Body of pancreas (tissue), 4 donors: ENCODE measurements at regions not wholly inside any gene's neighbourhood (a gene's known extent, or its start where the extent isn't known, plus 50 kb on each side); places are given as distances from the start of the nearest gene placed in this dataset.
A peak's percentile ranks its signal among the peaks of the same experiment; 100 is the strongest.

Experiments
- ATAC-seq: fragments of 150-250 bp; one replicate; pipeline ENCODE4 v1.9.1; 2016
- DNase-seq, 4 donors: peaks; one replicate each; pipeline ENCODE4 v3.0.0-alpha.2; 2019
- H3K27ac ChIP-seq, 4 donors: fragments of 200-600 bp; sonication (generic); 1 replicate in 3 of 4; 2 replicates in 1 of 4; pipeline versions ENCODE4 v1.5.1 to v1.6.1; 2016 to 2019; ENCODE audit warnings: mild to moderate bottlenecking in 1 of 4, mixed read lengths in 1 of 4, moderate library complexity in 1 of 4
- H3K27me3 ChIP-seq, 2 donors: fragments of 200-600 bp; sonication (generic); one replicate each; pipeline ENCODE4 v1.6.0; 2016; ENCODE audit warnings: mild to moderate bottlenecking in 1 of 2
- H3K36me3 ChIP-seq, 2 donors: fragments of 200-600 bp; sonication (generic); replicated peaks in 1 of 2; 2 replicates each; pipeline ENCODE4 v1.5.1; 2016; ENCODE audit warnings: low read depth in 2 of 2; ENCODE audit not compliant: insufficient read depth in 1 of 2
- H3K4me1 ChIP-seq: fragments of 200-600 bp; sonication (generic); one replicate; pipeline ENCODE4 v1.6.0; 2016
- H3K4me3 ChIP-seq, 2 donors: fragments of 200-600 bp; sonication (generic); 1 replicate in 1 of 2; 2 replicates in 1 of 2; pipeline ENCODE4 v1.5.1; 2016 to 2019
- H3K9me3 ChIP-seq, 3 donors: fragments of 200-600 bp; sonication (generic); 1 replicate in 2 of 3; 2 replicates in 1 of 3; pipeline ENCODE4 v1.5.1; 2016
- CTCF ChIP-seq, 7 experiments: fragments of 450-650 bp in 4 of 7; fragments of 200-600 bp in 3 of 7; sonication (generic) in 3 of 7; IDR thresholded peaks; one replicate each; pipeline ENCODE4 v1.5.1; 2016 to 2019; ENCODE audit warnings: antibody characterized with exemption in 7 of 7
- POLR2A ChIP-seq, 3 donors: fragments of 450-650 bp; IDR thresholded peaks; one replicate each; pipeline ENCODE4 v1.6.1; 2016; ENCODE audit warnings: antibody characterized with exemption in 3 of 3, mild to moderate bottlenecking in 2 of 3
- WGBS, 2 donors: methylation state at CpG; one replicate each; pipeline ENCODE4 v1.1.5; 2017; 5-methylcytosine and 5-hydroxymethylcytosine counted together
- intact Hi-C: fragments of 100-400 bp; cut with DNase I; formaldehyde crosslinking; loops from one replicate; pipeline ENCODE4 v1.15.1; 2023

- TF ChIP-seq POLR2A (IDR thresholded peaks at IDR 0.05) (no peak), CTCF (IDR thresholded peaks at IDR 0.05) (peak; percentile 31 to 64 (median 58))
- Histone ChIP-seq H3K4me3 (no peak overlapping the region), H3K36me3 (no peaks in the 10 kb centered on the region), H3K9me3 (no peaks in the 10 kb centered on the region), H3K27me3 (no peaks in the 10 kb centered on the region), H3K4me1 (no peaks in the 10 kb centered on the region), H3K27ac (no peak overlapping the region)
- intact Hi-C loops = no loop called here
- peak; percentile 60 for ATAC-seq
- peak in 1 of 4 donors; percentile 38 for DNase-seq
- WGBS, 2 donors = 7 to 11% methylated on average over 5 of the region's 5 CpGs
Measured at GRCh38 chr5:39599721-39600431, 175.1 kb upstream of the DAB2 start.

GRCh38 chr5:39598661-39599248 is 174.0 kb upstream of the DAB2 start:
- Histone ChIP-seq H3K4me1 (no peaks in the 10 kb centered on the region), H3K4me3 (no peak overlapping the region), H3K36me3 (no peaks in the 10 kb centered on the region), H3K27ac (no peak overlapping the region), H3K27me3 (no peaks in the 10 kb centered on the region), H3K9me3 (no peaks in the 10 kb centered on the region)
- TF ChIP-seq CTCF (IDR thresholded peaks at IDR 0.05) (no peak), POLR2A (IDR thresholded peaks at IDR 0.05) (no peak)
- WGBS, 2 donors = 75 to 80% methylated on average over 7 to 12 of the region's 14 CpGs
- ATAC-seq (no peak), DNase-seq (no peak)
- intact Hi-C loops = no loop called here

GRCh38 chr5:39588179-39588578 is 163.4 kb upstream of the DAB2 start:
- TF ChIP-seq POLR2A (IDR thresholded peaks at IDR 0.05) (no peak), CTCF (IDR thresholded peaks at IDR 0.05) (no peak)
- H3K27me3 ChIP-seq = no peaks in the 10 kb centered on the region
- intact Hi-C loops = no loop called here

GRCh38 chr5:39587675-39588074 is 162.9 kb upstream of the DAB2 start:
- TF ChIP-seq CTCF (IDR thresholded peaks at IDR 0.05) = no peak
- no peak for TF ChIP-seq POLR2A (IDR thresholded peaks at IDR 0.05)
- intact Hi-C loops = no loop called here
- 64 to 66% methylated on average over 2 of the region's 2 CpGs for WGBS, 2 donors
- H3K27me3 ChIP-seq = no peaks in the 10 kb centered on the region
- no peak for ATAC-seq
- no peaks in the 10 kb centered on the region for H3K4me1 ChIP-seq
- no peaks in the 10 kb centered on the region for H3K36me3 ChIP-seq
- H3K27ac ChIP-seq = no peak overlapping the region
- no peak overlapping the region for H3K4me3 ChIP-seq
- no peaks in the 10 kb centered on the region for H3K9me3 ChIP-seq
- DNase-seq = no peak

More at GRCh38 chr5:39588179-39588578, 163.4 kb upstream of the DAB2 start:
- H3K4me3 ChIP-seq = no peak overlapping the region
- no peak overlapping the region for H3K27ac ChIP-seq
- ATAC-seq (no peak), DNase-seq (no peak)
- no peaks in the 10 kb centered on the region for H3K9me3 ChIP-seq
- WGBS, 2 donors = 86 to 87% methylated on average over 2 of the region's 2 CpGs
- no peaks in the 10 kb centered on the region for H3K36me3 ChIP-seq
- no peaks in the 10 kb centered on the region for H3K4me1 ChIP-seq

GRCh38 chr5:39586185-39586584 is 161.4 kb upstream of the DAB2 start:
- TF ChIP-seq CTCF (IDR thresholded peaks at IDR 0.05) (no peak), POLR2A (IDR thresholded peaks at IDR 0.05) (no peak)
- Histone ChIP-seq H3K27ac (no peak overlapping the region), H3K4me1 (no peaks in the 10 kb centered on the region), H3K4me3 (no peak overlapping the region), H3K36me3 (no peaks in the 10 kb centered on the region), H3K27me3 (no peaks in the 10 kb centered on the region), H3K9me3 (no peaks in the 10 kb centered on the region)
- ATAC-seq (no peak), DNase-seq (no peak)
- intact Hi-C loops = no loop called here
- WGBS, 2 donors = 81 to 90% methylated on average over 6 to 9 of the region's 9 CpGs
